ENCODE measurements at regions not wholly inside any gene's neighbourhood (a gene's known extent, or its start where the extent isn't known, plus 50 kb on each side); places are given as distances from the start of the nearest gene placed in this dataset.

GRCh38 chr17:70492368-70492767 lies 323.0 kb downstream of the KCNJ2 start:
- TF ChIP-seq CTCF (IDR thresholded peaks at IDR 0.05; ENCODE audit: low read length) (no peak), EZH2 (IDR thresholded peaks at IDR 0.05; ENCODE audit: borderline replicate concordance, low read length) (no peak)

Data from OCI-LY1 (cell line).